PC-9 (cell line): ENCODE measurements at regions not wholly inside any gene's neighbourhood (a gene's known extent, or its start where the extent isn't known, plus 50 kb on each side); places are given as distances from the start of the nearest gene placed in this dataset.
"Not testable (repeated sequence)": the region's sequence is repeated elsewhere in the genome, so short reads cannot be mapped to it uniquely, and the experiment has no call there.

Experiments
- EZH2 ChIP-seq: fragments of 200-600 bp; sonication (generic); IDR thresholded peaks from 2 replicates; pipeline ENCODE4 v1.8.0; 2017; ENCODE audit warnings: antibody characterized with exemption, low read depth
- TF ChIP-seq, protein P1 (sequence below): fragments of 200-600 bp; sonication (generic); conservative IDR thresholded peaks from 2 replicates; pipeline ENCODE4 v1.6.1; 2017; ENCODE audit warnings: mixed run types, antibody characterized with exemption, mild to moderate bottlenecking, moderate library complexity

GRCh38 chr1:199839608-199840007 is 187.9 kb upstream of the NR5A2 start:
- TF ChIP-seq, protein P1, sequence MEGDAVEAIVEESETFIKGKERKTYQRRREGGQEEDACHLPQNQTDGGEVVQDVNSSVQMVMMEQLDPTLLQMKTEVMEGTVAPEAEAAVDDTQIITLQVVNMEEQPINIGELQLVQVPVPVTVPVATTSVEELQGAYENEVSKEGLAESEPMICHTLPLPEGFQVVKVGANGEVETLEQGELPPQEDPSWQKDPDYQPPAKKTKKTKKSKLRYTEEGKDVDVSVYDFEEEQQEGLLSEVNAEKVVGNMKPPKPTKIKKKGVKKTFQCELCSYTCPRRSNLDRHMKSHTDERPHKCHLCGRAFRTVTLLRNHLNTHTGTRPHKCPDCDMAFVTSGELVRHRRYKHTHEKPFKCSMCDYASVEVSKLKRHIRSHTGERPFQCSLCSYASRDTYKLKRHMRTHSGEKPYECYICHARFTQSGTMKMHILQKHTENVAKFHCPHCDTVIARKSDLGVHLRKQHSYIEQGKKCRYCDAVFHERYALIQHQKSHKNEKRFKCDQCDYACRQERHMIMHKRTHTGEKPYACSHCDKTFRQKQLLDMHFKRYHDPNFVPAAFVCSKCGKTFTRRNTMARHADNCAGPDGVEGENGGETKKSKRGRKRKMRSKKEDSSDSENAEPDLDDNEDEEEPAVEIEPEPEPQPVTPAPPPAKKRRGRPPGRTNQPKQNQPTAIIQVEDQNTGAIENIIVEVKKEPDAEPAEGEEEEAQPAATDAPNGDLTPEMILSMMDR = not testable (repeated sequence)
- TF ChIP-seq EZH2 = not testable (repeated sequence)
